ENCODE measurements at regions not wholly inside any gene's neighbourhood (a gene's known extent, or its start where the extent isn't known, plus 50 kb on each side); places are given as distances from the start of the nearest gene placed in this dataset.

- H3K4me1 Mint-ChIP-seq (ENCODE audit: unreplicated experiment): peaks cover 47% of the 10 kb centered on the region
- DNase-seq (ENCODE audit: extremely low spot score, unreplicated experiment): no peak
- H3K9me3 Mint-ChIP-seq: peaks cover 5% of the 10 kb centered on the region
- no peak for TF ChIP-seq CTCF (conservative IDR thresholded peaks at IDR 0.05)
- peaks cover under 1% of the 10 kb centered on the region for H3K36me3 Mint-ChIP-seq
- H3K27me3 Mint-ChIP-seq: no peaks in the 10 kb centered on the region
- peak overlapping the region; percentile 40 for H3K4me3 Mint-ChIP-seq
- peak overlapping the region; percentile 79 for H3K27ac Mint-ChIP-seq
These were observed 149.8 kb downstream of the CCDC34 start for GRCh38 chr11:27213232-27213660.

- no peaks in the 10 kb centered on the region for H3K27me3 Mint-ChIP-seq
- H3K27ac Mint-ChIP-seq: no peak overlapping the region
- H3K9me3 Mint-ChIP-seq: peaks cover 5% of the 10 kb centered on the region
- no peak overlapping the region for H3K4me3 Mint-ChIP-seq
- H3K4me1 Mint-ChIP-seq (ENCODE audit: unreplicated experiment): peaks cover 38% of the 10 kb centered on the region
- DNase-seq (ENCODE audit: extremely low spot score, unreplicated experiment): no peak
- peaks cover 3% of the 10 kb centered on the region for H3K36me3 Mint-ChIP-seq
- TF ChIP-seq CTCF (conservative IDR thresholded peaks at IDR 0.05): no peak
These were observed 150.7 kb downstream of the CCDC34 start for GRCh38 chr11:27212248-27212780.

GRCh38 chr11:27211370-27212127, 151.5 kb downstream of the CCDC34 start:
- H3K27ac Mint-ChIP-seq: no peak overlapping the region

GRCh38 chr11:27210531-27210930, 152.5 kb downstream of the CCDC34 start:
- no peak overlapping the region for H3K4me3 Mint-ChIP-seq
- TF ChIP-seq CTCF (conservative IDR thresholded peaks at IDR 0.05): no peak
- H3K36me3 Mint-ChIP-seq: peaks cover 3% of the 10 kb centered on the region
- H3K9me3 Mint-ChIP-seq: peaks cover 10% of the 10 kb centered on the region
- peaks cover 30% of the 10 kb centered on the region for H3K4me1 Mint-ChIP-seq (ENCODE audit: unreplicated experiment)
- no peak for DNase-seq (ENCODE audit: extremely low spot score, unreplicated experiment)
- H3K27ac Mint-ChIP-seq: no peak overlapping the region
- no peaks in the 10 kb centered on the region for H3K27me3 Mint-ChIP-seq

More at GRCh38 chr11:27211370-27212127, 151.5 kb downstream of the CCDC34 start:
- peaks cover 3% of the 10 kb centered on the region for H3K36me3 Mint-ChIP-seq
- DNase-seq (ENCODE audit: extremely low spot score, unreplicated experiment): no peak
- peak; percentile 71 for TF ChIP-seq CTCF (conservative IDR thresholded peaks at IDR 0.05)
- peaks cover 31% of the 10 kb centered on the region for H3K4me1 Mint-ChIP-seq (ENCODE audit: unreplicated experiment)
- no peaks in the 10 kb centered on the region for H3K27me3 Mint-ChIP-seq
- H3K9me3 Mint-ChIP-seq: peaks cover 5% of the 10 kb centered on the region
- H3K4me3 Mint-ChIP-seq: no peak overlapping the region

- TF ChIP-seq CTCF (conservative IDR thresholded peaks at IDR 0.05): no peak
- Mint-ChIP-seq H3K4me3 (peak overlapping the region; percentile 7), H3K4me1 (ENCODE audit: unreplicated experiment) (peaks cover 30% of the 10 kb centered on the region), H3K27me3 (no peaks in the 10 kb centered on the region), H3K36me3 (peaks cover 3% of the 10 kb centered on the region), H3K9me3 (peaks cover 10% of the 10 kb centered on the region), H3K27ac (peak overlapping the region; percentile 85)
- DNase-seq (ENCODE audit: extremely low spot score, unreplicated experiment): no peak
These were observed 153.4 kb downstream of the CCDC34 start for GRCh38 chr11:27209562-27210005.
